ENCODE measurements at regions not wholly inside any gene's neighbourhood (a gene's known extent, or its start where the extent isn't known, plus 50 kb on each side); places are given as distances from the start of the nearest gene placed in this dataset.

GRCh38 chr11:32039149-32039548 lies 51.7 kb upstream of the RCN1 start:
- DNase-seq (no peak), ATAC-seq (no peak)
- intact Hi-C loops (cut with DNase I), result no loop called here

GRCh38 chr11:32034680-32035079 lies 56.2 kb upstream of the RCN1 start:
- no peak for ATAC-seq
- intact Hi-C loops (cut with DNase I), result no loop called here
- DNase-seq, result no peak

GRCh38 chr11:32034149-32034548 lies 56.7 kb upstream of the RCN1 start:
- ATAC-seq, result no peak
- intact Hi-C loops (cut with DNase I), result no loop called here
- DNase-seq, result no peak

- ATAC-seq, result no peak
- intact Hi-C loops (cut with DNase I), result no loop called here
- no peak for DNase-seq
Measured at GRCh38 chr11:32033491-32033890, 57.4 kb upstream of the RCN1 start.

- no peak for ATAC-seq
Measured at GRCh38 chr11:32033067-32033466, 57.8 kb upstream of the RCN1 start.

GRCh38 chr11:32032478-32032877 lies 58.4 kb upstream of the RCN1 start:
- no peak for DNase-seq
- intact Hi-C loops (cut with DNase I), result no loop called here
- no peak for ATAC-seq

More at GRCh38 chr11:32033067-32033466, 57.8 kb upstream of the RCN1 start:
- no peak for DNase-seq
- intact Hi-C loops (cut with DNase I), result no loop called here

- intact Hi-C loops (cut with DNase I), result no loop called here
- ATAC-seq, result no peak
- DNase-seq, result no peak
Measured at GRCh38 chr11:32032052-32032451, 58.8 kb upstream of the RCN1 start.

- intact Hi-C loops (cut with DNase I), result no loop called here
- no peak for ATAC-seq
Measured at GRCh38 chr11:32030875-32031503, 59.9 kb upstream of the RCN1 start.

GRCh38 chr11:32029721-32030120 lies 61.2 kb upstream of the RCN1 start:
- intact Hi-C loops (cut with DNase I), result no loop called here
- ATAC-seq, result no peak
- DNase-seq, result no peak

More at GRCh38 chr11:32030875-32031503, 59.9 kb upstream of the RCN1 start:
- no peak for DNase-seq

GRCh38 chr11:32028201-32028600 lies 62.7 kb upstream of the RCN1 start:
- DNase-seq, result no peak
- intact Hi-C loops (cut with DNase I), result no loop called here
- ATAC-seq, result no peak

GRCh38 chr11:32026766-32027165 lies 64.1 kb upstream of the RCN1 start:
- intact Hi-C loops (cut with DNase I), result no loop called here
- ATAC-seq (no peak), DNase-seq (no peak)

- ATAC-seq (no peak), DNase-seq (no peak)
- intact Hi-C loops (cut with DNase I), result no loop called here
Measured at GRCh38 chr11:32024948-32025347, 65.9 kb upstream of the RCN1 start.

GRCh38 chr11:32023370-32024305 lies 67.2 kb upstream of the RCN1 start:
- DNase-seq (no peak), ATAC-seq (no peak)
- intact Hi-C loops (cut with DNase I), result no loop called here

GRCh38 chr11:32018672-32019071 lies 72.2 kb upstream of the RCN1 start:
- no peak for ATAC-seq
- no peak for DNase-seq
- intact Hi-C loops (cut with DNase I), result no loop called here

GRCh38 chr11:32016111-32016510 lies 74.8 kb upstream of the RCN1 start:
- DNase-seq (no peak), ATAC-seq (no peak)
- intact Hi-C loops (cut with DNase I), result no loop called here

GRCh38 chr11:32015427-32015826 lies 75.4 kb upstream of the RCN1 start:
- ATAC-seq, result no peak
- intact Hi-C loops (cut with DNase I), result no loop called here

GRCh38 chr11:32013603-32014002 lies 77.3 kb upstream of the RCN1 start:
- intact Hi-C loops (cut with DNase I), result no loop called here
- ATAC-seq (no peak), DNase-seq (no peak)

More at GRCh38 chr11:32015427-32015826, 75.4 kb upstream of the RCN1 start:
- DNase-seq, result no peak

- ATAC-seq (no peak), DNase-seq (no peak)
- intact Hi-C loops (cut with DNase I), result no loop called here
Measured at GRCh38 chr11:32012049-32012448, 78.8 kb upstream of the RCN1 start.

- DNase-seq, result no peak
- intact Hi-C loops (cut with DNase I), result no loop called here
- ATAC-seq, result no peak
Measured at GRCh38 chr11:32008880-32009551, 81.9 kb upstream of the RCN1 start.

- intact Hi-C loops (cut with DNase I), result no loop called here
Measured at GRCh38 chr11:32006799-32007388, 84.0 kb upstream of the RCN1 start.

More at GRCh38 chr11:32006799-32007388, 84.0 kb upstream of the RCN1 start:
- no peak for DNase-seq
- peak; percentile 38 to 44 for ATAC-seq
